OCI-M2 (cell line): ENCODE measurements at regions not wholly inside any gene's neighbourhood (a gene's known extent, or its start where the extent isn't known, plus 50 kb on each side); places are given as distances from the start of the nearest gene placed in this dataset.

Source experiments
- DNase-seq: peaks from one replicate; lab custom pipeline; 2025; ENCODE audit not compliant: unreplicated experiment; lab: John Stamatoyannopoulos, UW

DNA sequence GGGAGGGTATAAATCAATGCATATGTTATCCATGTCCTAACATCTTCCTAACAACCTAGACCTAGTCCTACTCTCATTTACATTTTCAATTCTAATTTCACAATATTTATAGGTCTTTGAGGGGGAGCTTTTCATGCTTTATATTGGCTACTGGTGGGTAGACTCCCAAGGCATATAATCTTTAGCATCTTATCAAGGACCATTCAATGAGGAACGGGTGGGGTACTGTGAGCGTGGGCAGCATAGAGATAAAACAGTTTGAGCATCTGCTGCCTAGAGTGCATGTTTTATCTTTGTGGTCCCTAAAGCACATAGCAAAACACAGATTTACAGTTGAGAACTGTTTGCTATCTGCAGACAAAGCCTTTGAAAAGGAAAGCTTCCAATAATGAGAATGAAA lies 427.6 kb upstream of the WWC1 start:
- DNase-seq, result no peak

DNA sequence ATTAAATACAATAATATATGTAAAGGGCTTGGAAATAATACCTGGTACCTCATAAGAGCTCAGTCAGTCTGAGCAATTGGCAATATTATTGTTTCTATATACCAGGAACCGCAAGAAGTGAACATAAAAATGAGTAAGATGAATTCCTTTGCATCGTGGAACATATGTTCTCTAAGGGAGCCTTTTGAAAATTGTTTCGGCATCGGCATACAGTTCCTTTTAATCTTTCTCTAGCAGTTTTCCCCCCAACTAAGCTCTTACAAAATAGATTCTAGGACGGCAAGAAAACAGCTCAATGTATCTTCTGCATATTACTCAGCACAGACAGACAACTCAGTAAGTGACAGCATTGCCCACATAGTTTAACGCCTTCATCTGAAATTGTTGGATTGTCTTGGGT lies 426.6 kb upstream of the WWC1 start:
- DNase-seq, result no peak

GRCh38 chr5:167866797-167867196 lies 424.6 kb upstream of the WWC1 start:
- no peak for DNase-seq

- DNase-seq, result no peak
Observed at GRCh38 chr5:167867281-167867680, 424.2 kb upstream of the WWC1 start.

GRCh38 chr5:167869125-167869524 lies 422.3 kb upstream of the WWC1 start:
- DNase-seq, result no peak

DNA sequence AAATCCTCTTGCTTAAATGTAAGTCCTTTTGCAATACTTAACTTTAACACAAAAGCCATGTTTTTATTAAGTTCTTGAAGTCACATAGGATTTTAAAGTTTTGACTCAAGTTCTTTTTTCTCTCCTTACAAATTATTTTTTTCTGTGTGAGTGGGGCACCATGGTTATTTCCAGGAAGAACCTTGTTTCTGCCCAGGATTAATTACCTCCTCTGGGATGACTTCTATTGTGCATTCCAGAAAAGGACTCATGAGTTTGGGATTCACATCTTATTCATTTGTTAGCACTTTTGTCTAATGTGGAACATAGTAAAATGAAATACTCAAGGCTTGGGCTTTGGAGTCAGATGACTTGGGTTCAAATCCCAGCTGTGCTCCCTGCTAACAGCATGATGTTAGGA lies 421.4 kb upstream of the WWC1 start:
- DNase-seq, result no peak

GRCh38 chr5:167871091-167871490 lies 420.4 kb upstream of the WWC1 start:
- DNase-seq, result no peak

- no peak for DNase-seq
Observed at GRCh38 chr5:167872791-167873190, 418.7 kb upstream of the WWC1 start.

DNA sequence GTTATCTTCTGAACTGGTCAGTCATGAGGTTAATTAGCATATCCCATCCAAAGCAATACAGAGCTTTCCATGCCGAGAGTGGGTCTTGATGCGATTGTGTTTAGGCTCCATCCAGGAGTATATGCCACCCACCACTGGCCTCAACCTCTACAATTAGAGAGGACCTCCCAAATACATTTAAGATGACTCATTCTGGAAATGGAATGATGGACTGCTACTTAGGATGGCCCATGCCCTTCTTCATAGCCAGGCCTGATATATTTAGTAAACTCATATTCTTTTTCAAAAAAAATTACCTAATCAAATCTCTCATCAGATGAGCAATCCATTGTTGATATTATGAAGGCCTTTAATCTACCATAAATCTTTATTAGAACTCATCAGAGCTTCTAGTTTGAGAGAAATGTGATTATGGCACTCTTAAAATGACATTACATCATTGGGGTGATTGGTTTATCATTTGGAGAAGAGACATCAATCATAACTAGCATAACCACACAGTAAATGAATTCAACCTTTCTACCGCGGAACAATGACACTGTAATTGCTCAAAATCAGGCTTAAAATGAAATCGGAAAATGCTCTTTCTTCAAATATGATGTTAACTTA lies 414.2 kb upstream of the WWC1 start:
- no peak for DNase-seq

DNA sequence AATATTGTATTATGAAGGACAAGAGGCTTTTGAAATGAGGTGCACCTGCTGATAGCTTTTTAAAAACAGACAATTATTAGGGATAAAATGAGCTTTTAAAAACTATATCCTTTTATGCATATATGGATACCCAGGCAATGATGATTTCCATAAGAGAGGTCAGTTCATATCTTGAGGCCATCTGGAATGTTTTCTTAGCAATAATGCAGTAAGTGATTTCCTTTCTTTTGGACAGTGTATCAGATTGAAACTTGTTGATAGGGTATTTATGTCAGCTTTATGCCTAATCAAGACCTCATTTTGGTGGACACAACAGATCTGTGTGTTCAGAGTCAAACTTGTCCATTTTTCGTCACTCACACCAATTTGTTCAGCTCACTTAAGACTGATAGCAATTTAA lies 413.5 kb upstream of the WWC1 start:
- DNase-seq, result no peak

GRCh38 chr5:167880420-167880819 lies 411.0 kb upstream of the WWC1 start:
- DNase-seq, result no peak

- DNase-seq, result no peak
Observed at GRCh38 chr5:167881041-167881440, 410.4 kb upstream of the WWC1 start.

- DNase-seq, result no peak
Observed at GRCh38 chr5:167886196-167886595, 405.2 kb upstream of the WWC1 start.

DNA sequence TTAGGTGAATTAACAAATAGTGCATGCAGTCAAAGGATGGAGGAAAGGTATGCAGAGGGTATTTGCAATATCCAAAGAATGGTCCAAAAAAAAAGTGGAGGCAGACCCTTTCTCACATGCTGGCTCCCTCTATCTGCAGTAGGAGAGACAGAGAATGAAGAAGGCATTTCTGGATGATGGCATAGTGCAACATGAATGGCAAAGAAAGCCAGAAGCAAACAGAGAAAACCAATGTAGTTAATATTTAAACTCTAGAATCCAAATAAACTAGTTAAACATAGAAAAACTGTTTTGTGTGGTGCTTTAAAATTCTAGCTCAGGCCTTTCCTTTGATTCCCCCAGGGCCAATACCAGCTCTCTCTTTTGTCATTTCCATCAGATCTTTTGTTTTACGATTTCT lies 403.1 kb upstream of the WWC1 start:
- DNase-seq, result no peak

- DNase-seq, result no peak
Observed at GRCh38 chr5:167889276-167889675, 402.2 kb upstream of the WWC1 start.

DNA sequence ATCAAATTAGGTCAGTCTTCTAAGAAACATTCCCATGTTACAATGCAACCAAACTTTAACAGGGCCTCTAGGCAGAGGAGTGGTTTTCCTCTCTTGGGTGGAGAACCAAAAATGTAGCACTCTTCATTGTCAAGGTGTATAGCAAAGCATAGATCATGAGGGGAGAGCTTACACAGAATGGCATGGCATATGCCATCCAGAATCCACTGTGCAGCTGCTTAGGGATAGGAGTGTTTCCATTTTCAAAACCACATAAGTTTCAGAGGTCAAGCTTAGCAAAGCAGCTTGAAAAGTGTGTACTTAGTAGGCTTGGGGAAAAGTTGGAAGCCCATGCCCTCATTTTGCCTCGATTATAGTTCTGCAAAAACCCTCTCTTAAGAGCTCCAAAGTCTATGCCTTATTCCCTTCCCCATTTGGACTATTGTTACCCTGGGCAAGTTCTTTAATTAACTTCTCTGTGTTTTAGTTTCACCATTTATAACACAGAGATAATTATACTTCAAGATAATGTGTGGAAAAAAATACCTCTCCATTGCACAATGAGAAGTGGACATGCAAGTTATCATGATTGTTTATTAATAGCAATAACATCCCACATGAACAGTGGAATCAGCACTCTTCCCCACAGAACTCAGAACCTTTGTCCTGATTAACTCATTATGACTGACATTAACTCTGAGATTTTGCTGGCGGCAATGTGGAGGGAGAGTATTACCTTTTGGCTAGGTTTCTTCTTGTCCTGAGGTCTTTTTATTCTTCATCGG lies 398.9 kb upstream of the WWC1 start:
- no peak for DNase-seq

DNA sequence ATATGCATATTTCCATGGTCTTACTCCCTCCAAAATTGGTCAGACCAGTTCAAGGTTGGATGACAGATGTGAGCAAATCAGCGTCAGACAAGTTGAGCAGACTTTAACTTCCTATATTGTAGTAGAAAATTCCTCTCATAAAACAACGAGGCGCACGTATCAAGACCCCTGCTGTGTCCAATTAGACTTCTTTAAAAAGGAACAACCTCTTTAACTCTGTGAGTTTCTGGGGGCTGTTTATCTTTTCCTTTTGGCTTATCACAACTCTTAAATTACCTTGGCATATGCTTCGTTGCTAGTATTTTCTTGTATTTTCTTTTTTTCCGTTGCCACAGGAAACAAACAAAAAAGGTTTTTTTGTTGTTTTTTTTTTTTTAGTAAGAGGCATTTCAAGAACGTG lies 398.2 kb upstream of the WWC1 start:
- no peak for DNase-seq

- DNase-seq, result no peak
Observed at GRCh38 chr5:167894631-167895472, 396.6 kb upstream of the WWC1 start.

GRCh38 chr5:167895899-167896659 lies 395.4 kb upstream of the WWC1 start:
- DNase-seq, result no peak

DNA sequence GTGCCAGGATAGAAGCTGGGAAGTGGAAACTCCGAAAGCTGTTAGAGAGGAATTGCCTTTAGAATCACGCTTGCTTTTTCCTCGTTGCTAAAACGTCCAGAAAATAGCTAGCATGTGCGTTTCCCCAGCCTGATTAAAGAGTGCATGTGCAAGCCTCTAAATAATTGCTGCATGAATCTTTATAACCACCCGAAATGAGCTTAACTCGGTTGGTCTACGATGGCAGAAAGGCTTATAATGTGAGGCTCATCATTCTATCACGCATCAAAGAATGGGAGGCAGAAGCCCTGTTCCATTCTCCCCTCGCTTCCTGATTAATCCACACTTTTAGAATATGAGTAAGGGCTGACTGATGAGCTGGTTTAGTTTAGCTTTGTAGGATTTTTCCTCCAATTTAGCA lies 394.6 kb upstream of the WWC1 start:
- no peak for DNase-seq

- DNase-seq, result no peak
Observed at GRCh38 chr5:167897371-167897770, 394.1 kb upstream of the WWC1 start.
